HEK293T (cell line): ENCODE measurements at regions not wholly inside any gene's neighbourhood (a gene's known extent, or its start where the extent isn't known, plus 50 kb on each side); places are given as distances from the start of the nearest gene placed in this dataset.
"Not testable (repeated sequence)": the region's sequence is repeated elsewhere in the genome, so short reads cannot be mapped to it uniquely, and the experiment has no call there.

ENCODE experiments used
- SP1 ChIP-seq: fragments of 450-650 bp; IDR thresholded peaks from 2 replicates; pipeline ENCODE4 v1.6.1; 2017
- SUZ12 ChIP-seq: fragments of 450-650 bp; IDR thresholded peaks from 2 replicates; pipeline ENCODE4 v1.6.1; 2016; ENCODE audit warnings: mild to moderate bottlenecking
- TARDBP ChIP-seq: fragments of 450-650 bp; IDR thresholded peaks from 2 replicates; pipeline ENCODE4 v1.6.1; 2016

GRCh38 chr20:50362177-50362576, 148.0 kb upstream of the PTPN1 start:
- not testable (repeated sequence) for TF ChIP-seq SUZ12, TARDBP, SP1
